RWPE2 (cell line): ENCODE measurements at regions not wholly inside any gene's neighbourhood (a gene's known extent, or its start where the extent isn't known, plus 50 kb on each side); places are given as distances from the start of the nearest gene placed in this dataset.

Experiments
- ATAC-seq: fragments of 200-7000 bp; cut with Tn5 transposase; 3 replicates; pipeline ENCODE4 v1.9.1; 2021; ENCODE audit warnings: low read depth
- DNase-seq: peaks from one replicate; pipeline ENCODE4 v3.0.0-alpha.2; 2020; ENCODE audit warnings: low spot score
- H3K27ac ChIP-seq: fragments of 450-650 bp; 2 replicates; pipeline ENCODE4 v1.5.1; 2017; ENCODE audit warnings: mild to moderate bottlenecking; ENCODE audit not compliant: poor library complexity, severe bottlenecking
- H3K27me3 ChIP-seq: fragments of 250-450 bp; sonication (Bioruptor Pico); 2 replicates; pipeline ENCODE4 v1.5.1; 2021; ENCODE audit warnings: mild to moderate bottlenecking, moderate library complexity; ENCODE audit not compliant: insufficient read depth, poor library complexity, severe bottlenecking
- H3K36me3 ChIP-seq: fragments of 250-450 bp; sonication (Bioruptor Pico); 2 replicates; pipeline ENCODE4 v1.5.1; 2020; ENCODE audit warnings: low read depth, mild to moderate bottlenecking, moderate library complexity
- H3K4me1 ChIP-seq: fragments of 250-450 bp; sonication (Bioruptor Pico); 2 replicates; pipeline ENCODE4 v1.5.1; 2021; ENCODE audit warnings: mild to moderate bottlenecking, moderate library complexity; ENCODE audit not compliant: insufficient read depth, poor library complexity, severe bottlenecking
- H3K4me3 ChIP-seq: fragments of 250-450 bp; sonication (Bioruptor Pico); 2 replicates; pipeline ENCODE4 v1.5.1; 2021; ENCODE audit warnings: mild to moderate bottlenecking, moderate library complexity; ENCODE audit not compliant: severe bottlenecking
- H3K9me3 ChIP-seq: fragments of 250-450 bp; sonication (Bioruptor Pico); 2 replicates; pipeline ENCODE4 v1.5.1; 2021; ENCODE audit warnings: mild to moderate bottlenecking, moderate library complexity; ENCODE audit not compliant: severe bottlenecking
- TF ChIP-seq, protein P1 (sequence below): fragments of 450-650 bp; IDR thresholded peaks from one replicate; pipeline ENCODE4 v1.5.1; 2017; ENCODE audit warnings: mild to moderate bottlenecking, moderate library complexity; ENCODE audit not compliant: poor library complexity, severe bottlenecking

DNA sequence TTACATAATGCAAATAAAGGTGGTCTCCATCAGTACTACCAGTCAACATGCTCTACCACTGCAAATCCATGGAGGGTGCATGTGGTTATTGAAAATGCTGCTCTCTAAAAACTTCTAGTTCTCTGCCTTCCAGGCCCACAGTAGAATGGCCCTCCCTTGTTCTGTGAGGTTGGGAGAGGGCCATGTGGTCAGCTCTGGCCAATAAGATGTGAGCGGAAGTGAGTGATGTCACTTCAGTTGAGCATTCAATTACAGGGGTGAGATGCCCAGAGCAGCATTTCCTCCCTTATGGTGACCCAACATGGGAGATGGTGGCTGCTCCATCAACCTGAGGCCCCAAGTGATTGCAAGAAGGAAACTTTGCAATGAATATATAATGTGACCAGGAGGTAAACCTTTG is 148.8 kb downstream of the CPEB2 start:
- DNase-seq: no peak
- H3K36me3 ChIP-seq: no peaks in the 10 kb centered on the region
- H3K27me3 ChIP-seq: no peaks in the 10 kb centered on the region
- H3K4me1 ChIP-seq: peaks cover 11% of the 10 kb centered on the region
- no peaks in the 10 kb centered on the region for H3K9me3 ChIP-seq
- H3K4me3 ChIP-seq: no peak overlapping the region
- TF ChIP-seq, protein P1, sequence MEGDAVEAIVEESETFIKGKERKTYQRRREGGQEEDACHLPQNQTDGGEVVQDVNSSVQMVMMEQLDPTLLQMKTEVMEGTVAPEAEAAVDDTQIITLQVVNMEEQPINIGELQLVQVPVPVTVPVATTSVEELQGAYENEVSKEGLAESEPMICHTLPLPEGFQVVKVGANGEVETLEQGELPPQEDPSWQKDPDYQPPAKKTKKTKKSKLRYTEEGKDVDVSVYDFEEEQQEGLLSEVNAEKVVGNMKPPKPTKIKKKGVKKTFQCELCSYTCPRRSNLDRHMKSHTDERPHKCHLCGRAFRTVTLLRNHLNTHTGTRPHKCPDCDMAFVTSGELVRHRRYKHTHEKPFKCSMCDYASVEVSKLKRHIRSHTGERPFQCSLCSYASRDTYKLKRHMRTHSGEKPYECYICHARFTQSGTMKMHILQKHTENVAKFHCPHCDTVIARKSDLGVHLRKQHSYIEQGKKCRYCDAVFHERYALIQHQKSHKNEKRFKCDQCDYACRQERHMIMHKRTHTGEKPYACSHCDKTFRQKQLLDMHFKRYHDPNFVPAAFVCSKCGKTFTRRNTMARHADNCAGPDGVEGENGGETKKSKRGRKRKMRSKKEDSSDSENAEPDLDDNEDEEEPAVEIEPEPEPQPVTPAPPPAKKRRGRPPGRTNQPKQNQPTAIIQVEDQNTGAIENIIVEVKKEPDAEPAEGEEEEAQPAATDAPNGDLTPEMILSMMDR: no peak
- ATAC-seq: no peak
- H3K27ac ChIP-seq: no peak overlapping the region

DNA sequence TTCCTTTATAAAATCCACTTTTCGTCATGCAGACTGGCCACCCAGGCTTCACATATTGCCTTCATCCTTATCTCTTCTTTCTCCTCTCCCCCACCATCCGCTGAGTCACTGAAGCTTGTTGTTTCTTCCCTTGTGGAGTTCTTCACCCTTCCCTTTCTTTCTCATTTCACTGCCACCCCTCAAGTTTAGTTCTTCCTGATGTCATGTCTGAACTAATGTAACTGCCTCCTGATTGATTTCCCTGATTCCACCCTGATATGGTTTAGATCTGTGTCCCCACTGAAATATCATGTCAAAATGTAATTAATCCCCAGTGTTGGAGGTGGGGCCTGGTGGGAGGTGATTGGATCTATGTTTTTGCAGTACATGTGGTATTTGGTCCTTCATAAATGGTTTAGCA is 151.4 kb downstream of the CPEB2 start:
- peaks cover 11% of the 10 kb centered on the region for H3K4me1 ChIP-seq
- no peak overlapping the region for H3K27ac ChIP-seq
- no peaks in the 10 kb centered on the region for H3K36me3 ChIP-seq
- TF ChIP-seq, protein P1: no peak
- H3K27me3 ChIP-seq: no peaks in the 10 kb centered on the region
- no peaks in the 10 kb centered on the region for H3K9me3 ChIP-seq
- ATAC-seq: no peak
- DNase-seq: no peak
- no peak overlapping the region for H3K4me3 ChIP-seq

DNA sequence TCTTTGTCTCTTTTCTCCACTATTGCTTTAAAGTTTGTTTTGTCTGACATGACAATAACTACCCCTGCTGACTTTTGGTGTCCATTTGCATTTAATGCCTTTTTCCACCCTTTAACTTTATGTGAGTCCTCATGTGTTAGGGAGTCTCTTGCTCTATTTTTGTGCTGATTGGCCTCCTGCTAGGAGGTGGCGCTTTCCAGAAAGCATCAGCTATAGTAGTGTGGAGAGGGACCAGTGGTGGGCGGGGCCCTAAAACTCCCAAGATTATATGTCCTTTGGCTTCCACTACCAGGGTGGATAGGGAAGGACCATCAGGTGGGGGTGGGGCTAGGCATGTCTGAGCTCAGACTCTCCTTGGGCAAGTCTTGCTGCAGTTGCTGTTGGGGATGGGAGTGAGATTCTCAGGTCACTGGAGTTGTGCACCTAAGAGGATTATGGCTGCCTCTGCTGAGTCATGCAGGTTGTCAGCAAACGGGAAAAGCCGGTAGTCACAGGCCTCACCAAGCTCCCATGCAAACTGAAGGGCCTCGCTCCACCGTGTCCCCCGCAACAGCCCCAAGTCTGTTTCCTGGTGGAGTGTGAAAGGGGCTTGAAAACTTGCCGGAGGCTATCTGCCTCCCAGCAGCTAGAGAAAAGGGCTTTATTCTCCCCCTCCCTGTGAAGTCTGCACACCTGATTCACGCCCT is 156.3 kb downstream of the CPEB2 start:
- Histone ChIP-seq H3K27ac (no peak overlapping the region), H3K4me1 (no peaks in the 10 kb centered on the region), H3K4me3 (no peak overlapping the region), H3K27me3 (no peaks in the 10 kb centered on the region), H3K36me3 (no peaks in the 10 kb centered on the region), H3K9me3 (no peaks in the 10 kb centered on the region)
- DNase-seq (no peak), ATAC-seq (no peak)
- TF ChIP-seq, protein P1: no peak

DNA sequence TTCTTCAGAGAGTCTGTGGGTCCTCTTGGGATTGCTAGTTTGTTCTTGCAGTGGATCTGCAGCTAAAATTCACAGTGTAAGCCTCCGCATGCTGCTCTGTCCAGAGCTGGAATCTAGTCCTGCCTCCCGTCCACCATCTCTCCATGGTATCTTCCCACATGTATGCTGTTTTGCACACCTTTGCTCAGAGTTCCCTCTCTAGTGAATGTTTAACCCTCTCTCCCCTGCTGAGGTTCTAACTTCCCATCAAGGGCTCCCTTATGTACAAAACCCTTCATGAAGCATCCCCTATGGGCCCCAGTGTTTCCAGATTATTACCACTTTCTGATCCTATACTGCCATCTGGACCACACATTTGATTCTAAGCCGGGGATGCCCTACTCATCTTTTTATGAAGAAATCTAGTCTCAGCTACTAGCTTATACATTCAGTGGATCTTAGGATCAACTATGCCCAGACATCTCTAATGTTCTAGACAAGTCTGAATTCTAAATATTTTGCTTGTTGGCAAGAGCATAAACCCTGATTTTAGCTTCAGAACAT is 157.3 kb downstream of the CPEB2 start:
- Histone ChIP-seq H3K27ac (no peak overlapping the region), H3K36me3 (no peaks in the 10 kb centered on the region), H3K4me1 (no peaks in the 10 kb centered on the region), H3K27me3 (no peaks in the 10 kb centered on the region), H3K4me3 (no peak overlapping the region), H3K9me3 (no peaks in the 10 kb centered on the region)
- DNase-seq (no peak), ATAC-seq (no peak)
- TF ChIP-seq, protein P1: no peak

DNA sequence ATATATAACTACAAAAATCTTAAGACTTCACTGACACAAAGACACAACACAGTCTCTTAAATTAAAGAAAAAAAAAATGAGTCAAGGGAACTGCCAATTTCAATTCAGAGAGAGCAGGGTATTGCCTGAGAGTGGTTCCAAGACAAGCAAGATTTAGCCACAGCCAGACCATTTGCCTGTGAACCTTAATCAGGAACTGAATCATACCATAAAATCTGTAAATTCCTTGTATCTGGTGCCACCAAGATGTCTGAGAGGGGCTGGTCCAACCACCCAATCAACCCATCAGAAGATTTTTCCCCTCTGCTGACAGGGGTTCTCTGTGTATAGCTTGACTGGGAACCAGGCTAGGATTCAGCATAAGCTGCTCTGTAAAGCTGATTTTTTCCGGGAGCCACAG is 159.2 kb downstream of the CPEB2 start:
- Histone ChIP-seq H3K4me3 (no peak overlapping the region), H3K9me3 (no peaks in the 10 kb centered on the region), H3K36me3 (no peaks in the 10 kb centered on the region), H3K27ac (no peak overlapping the region), H3K27me3 (no peaks in the 10 kb centered on the region), H3K4me1 (no peaks in the 10 kb centered on the region)
- no peak for ATAC-seq
- no peak for DNase-seq
- TF ChIP-seq, protein P1: no peak
